Astrocyte of the cerebellum (primary cell): ENCODE measurements at regions not wholly inside any gene's neighbourhood (a gene's known extent, or its start where the extent isn't known, plus 50 kb on each side); places are given as distances from the start of the nearest gene placed in this dataset.

ENCODE experiments used
- DNase-seq: peaks from one replicate; pipeline ENCODE4 v3.0.0-alpha.2; 2011; ENCODE audit warnings: low read depth
- H3K4me3 ChIP-seq: 2 replicates; pipeline ENCODE4 v1.5.1; 2011; ENCODE audit warnings: mild to moderate bottlenecking, low read depth, low read length, moderate library complexity
- in situ Hi-C: cut with HindIII; loops from 2 replicates; pipeline ENCODE4 v1.10.0; 2017; ENCODE audit warnings: low sequenced_read_pairs
- TF ChIP-seq, protein P1 (sequence below): IDR thresholded peaks from 2 replicates; pipeline ENCODE4 v1.5.1; 2012; ENCODE audit warnings: low read length, low read depth, moderate library complexity, mild to moderate bottlenecking; ENCODE audit errors: missing control alignments

DNA sequence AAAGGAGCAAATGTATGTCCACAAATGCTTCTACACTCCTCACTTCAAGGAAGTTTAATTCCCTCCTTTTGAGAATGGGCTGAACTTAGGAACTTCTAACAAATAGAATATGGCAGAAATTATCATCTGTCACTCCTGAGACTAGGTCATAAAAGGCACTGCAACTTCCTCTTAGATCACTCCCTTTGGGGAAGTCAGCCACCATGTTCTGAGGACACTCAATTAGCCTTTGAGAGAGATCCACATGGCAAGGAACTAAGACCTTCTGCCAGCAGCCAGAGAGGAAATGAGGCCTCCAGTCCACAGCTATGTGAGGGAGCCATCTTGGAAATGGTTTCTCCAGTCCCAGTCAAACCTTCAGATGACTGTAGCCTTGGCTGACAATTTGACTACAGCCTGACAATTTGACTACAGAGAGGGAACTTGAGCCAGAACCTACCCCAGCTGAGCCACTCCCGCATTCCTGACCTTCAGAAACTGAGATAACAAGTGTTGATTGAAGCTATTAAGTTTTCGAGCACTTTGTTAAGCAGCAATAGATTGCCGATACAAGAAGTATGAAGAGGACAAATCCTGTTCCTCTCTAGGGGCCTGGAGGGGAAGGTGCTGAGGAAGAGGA lies 113.4 kb upstream of the SEC14L1 start:
- in situ Hi-C loops = no loop called here
- no peak overlapping the region for H3K4me3 ChIP-seq
- DNase-seq = no peak
- TF ChIP-seq, protein P1, sequence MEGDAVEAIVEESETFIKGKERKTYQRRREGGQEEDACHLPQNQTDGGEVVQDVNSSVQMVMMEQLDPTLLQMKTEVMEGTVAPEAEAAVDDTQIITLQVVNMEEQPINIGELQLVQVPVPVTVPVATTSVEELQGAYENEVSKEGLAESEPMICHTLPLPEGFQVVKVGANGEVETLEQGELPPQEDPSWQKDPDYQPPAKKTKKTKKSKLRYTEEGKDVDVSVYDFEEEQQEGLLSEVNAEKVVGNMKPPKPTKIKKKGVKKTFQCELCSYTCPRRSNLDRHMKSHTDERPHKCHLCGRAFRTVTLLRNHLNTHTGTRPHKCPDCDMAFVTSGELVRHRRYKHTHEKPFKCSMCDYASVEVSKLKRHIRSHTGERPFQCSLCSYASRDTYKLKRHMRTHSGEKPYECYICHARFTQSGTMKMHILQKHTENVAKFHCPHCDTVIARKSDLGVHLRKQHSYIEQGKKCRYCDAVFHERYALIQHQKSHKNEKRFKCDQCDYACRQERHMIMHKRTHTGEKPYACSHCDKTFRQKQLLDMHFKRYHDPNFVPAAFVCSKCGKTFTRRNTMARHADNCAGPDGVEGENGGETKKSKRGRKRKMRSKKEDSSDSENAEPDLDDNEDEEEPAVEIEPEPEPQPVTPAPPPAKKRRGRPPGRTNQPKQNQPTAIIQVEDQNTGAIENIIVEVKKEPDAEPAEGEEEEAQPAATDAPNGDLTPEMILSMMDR = no peak

DNA sequence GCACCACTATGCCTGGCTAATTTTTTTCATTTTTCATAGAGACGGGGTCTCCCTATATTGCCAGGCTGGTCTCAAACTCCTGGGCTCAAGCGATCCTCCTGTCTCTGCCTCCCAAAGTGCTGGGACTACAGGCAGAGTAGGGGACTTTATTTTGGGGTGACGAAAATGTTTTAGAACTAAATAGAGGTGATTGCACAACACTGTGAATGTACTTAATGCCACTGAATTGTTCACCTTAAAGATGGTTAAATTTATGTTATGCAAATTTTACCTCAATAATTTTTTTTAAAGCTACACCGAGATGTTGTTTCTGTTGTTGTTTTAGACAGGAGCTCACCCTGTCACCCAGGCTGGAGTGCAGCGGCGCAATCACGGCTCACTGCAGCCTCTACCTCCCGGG lies 111.9 kb upstream of the SEC14L1 start:
- in situ Hi-C loops = no loop called here
- TF ChIP-seq, protein P1 = no peak
- no peak overlapping the region for H3K4me3 ChIP-seq
- DNase-seq = no peak

DNA sequence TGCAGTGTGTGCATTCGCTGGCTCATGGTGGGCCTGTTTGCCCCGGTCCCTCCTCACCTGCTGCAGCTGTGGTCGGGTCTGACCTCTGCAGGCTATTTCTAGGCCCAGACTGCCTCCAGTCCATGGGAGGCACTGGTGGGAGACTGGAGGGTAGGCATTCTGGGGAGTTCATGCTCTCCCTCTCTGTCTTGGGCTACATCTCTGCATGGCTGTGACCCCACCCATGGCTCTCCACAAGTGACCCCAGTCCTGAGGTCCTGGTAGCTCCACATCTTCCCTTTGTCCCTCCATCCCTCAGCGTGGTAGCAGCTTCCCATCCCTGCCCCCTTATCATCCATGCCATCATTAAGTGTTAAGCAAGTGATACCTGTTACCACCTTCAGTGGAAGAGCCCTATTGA lies 107.8 kb upstream of the SEC14L1 start:
- TF ChIP-seq, protein P1 = no peak
- in situ Hi-C loops = loop anchor here (5.0 kb wide), 1 partner anchor 56 kb away; no protein-coding TSS in a partner anchor

DNA sequence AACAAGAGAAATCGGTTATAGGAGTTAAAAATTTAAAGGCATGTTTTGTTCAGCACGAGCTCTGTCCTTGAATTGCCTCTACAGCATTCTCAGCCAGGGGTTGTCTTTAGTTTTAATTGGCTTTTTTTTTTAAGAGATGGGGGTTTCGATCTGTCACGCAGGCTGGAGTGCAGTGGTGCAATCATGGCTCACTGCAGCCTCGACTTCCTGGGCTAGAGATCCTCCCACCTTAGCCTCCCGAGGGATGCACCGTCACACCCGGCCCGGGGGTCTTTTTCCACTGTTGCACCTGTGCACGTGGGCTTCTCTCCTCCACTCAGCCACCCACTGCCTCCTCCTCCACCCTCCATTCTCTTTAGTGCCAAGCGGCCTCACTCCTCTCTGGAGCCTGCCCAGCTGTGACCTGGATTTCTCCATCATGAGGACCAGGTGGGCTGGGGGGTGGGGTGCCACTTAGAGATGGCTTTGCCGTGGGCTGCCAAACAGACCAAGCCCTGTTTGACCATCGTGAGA lies 106.8 kb upstream of the SEC14L1 start:
- in situ Hi-C loops = loop anchor here (5.0 kb wide), 1 partner anchor 57 kb away; no protein-coding TSS in a partner anchor
- no peak for DNase-seq
- H3K4me3 ChIP-seq = no peak overlapping the region
- TF ChIP-seq, protein P1 = no peak

More for the DNA sequence above, 107.8 kb upstream of the SEC14L1 start:
- no peak for DNase-seq
- no peak overlapping the region for H3K4me3 ChIP-seq

DNA sequence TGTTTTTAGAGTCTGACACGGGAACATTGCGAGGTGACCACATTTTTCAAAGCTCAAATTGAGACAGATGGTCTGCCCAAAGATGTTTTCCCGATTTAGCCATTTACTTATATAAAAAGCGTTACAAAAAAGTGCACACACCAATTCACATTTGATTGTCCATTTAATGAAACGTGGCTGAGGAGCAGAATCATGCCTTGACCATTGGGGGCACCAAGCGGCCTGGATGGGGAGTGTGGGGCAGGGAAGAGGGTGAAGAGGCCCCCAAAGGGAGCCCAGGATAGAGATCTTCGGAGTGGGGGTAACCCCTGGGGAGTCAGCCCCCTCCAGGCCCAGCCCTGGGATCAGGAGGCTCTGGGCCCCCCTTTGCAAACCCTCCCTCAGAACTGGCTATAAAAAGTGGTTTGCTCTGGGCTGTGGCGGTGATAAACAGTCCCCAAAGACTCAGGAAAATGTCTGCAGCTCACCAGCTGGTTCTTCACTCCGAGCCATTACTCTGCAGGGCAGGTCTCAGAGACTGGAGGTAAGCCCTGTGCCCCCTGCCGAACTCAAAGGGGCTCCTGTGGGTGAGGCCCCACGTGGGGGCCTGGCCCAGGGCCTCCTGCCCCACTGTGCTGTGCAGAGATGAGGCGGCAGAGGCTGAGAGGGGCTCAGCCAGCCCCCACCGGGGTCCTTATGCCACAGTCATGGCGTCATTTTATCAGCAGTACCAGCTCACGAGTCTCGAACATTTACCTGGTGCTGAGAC lies 105.9 kb upstream of the SEC14L1 start:
- no peak for DNase-seq
- TF ChIP-seq, protein P1 = no peak
- in situ Hi-C loops = loop anchor here (5.0 kb wide), 1 partner anchor 58 kb away; no protein-coding TSS in a partner anchor
- H3K4me3 ChIP-seq = no peak overlapping the region

DNA sequence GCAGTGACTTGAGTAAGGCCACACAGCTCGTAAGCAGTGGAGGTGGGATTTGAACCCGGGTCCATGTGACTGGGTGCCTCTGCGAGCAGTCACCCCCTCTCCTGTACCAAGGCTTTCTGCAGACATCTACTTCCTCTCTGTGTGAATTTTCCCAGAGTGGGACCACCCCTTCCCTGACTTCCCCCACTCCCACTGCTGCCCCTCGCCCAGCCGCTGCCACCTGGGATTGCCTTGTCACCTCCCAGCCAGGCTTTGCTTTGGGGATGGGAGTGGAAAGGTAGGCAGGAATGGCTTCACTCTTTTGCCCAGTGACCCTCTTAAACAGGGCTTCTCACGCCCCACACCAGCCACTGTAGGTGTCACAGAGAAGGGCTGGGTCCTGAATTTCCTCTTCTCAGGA lies 105.2 kb upstream of the SEC14L1 start:
- TF ChIP-seq, protein P1 = no peak
- no peak overlapping the region for H3K4me3 ChIP-seq
- in situ Hi-C loops = no loop called here
- DNase-seq = no peak
